NK-92 (cell line): ENCODE measurements at regions not wholly inside any gene's neighbourhood (a gene's known extent, or its start where the extent isn't known, plus 50 kb on each side); places are given as distances from the start of the nearest gene placed in this dataset.

Experiments used
- DNase-seq: peaks from one replicate; lab custom pipeline; 2025; ENCODE audit not compliant: unreplicated experiment; lab: John Stamatoyannopoulos, UW

DNA sequence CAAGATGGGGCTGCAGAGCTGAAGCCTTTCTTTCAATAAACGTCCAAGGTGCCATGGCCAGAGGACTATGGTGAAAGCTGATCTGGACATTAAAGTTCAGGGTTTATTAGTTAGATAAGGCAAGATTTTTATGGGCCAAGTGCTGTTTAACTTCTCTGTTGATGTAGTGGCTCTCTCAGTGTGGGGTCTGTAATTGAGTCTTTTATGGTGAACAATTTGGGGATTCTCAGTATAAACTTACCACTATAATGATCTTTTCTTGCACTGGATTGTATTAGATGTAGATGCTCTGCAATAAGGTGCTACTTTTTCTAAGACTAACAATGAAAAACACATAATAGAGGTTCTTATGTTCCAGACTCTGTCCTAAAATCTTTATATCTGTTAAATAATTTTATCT is 190.1 kb upstream of the KLF12 start:
- no peak for DNase-seq

DNA sequence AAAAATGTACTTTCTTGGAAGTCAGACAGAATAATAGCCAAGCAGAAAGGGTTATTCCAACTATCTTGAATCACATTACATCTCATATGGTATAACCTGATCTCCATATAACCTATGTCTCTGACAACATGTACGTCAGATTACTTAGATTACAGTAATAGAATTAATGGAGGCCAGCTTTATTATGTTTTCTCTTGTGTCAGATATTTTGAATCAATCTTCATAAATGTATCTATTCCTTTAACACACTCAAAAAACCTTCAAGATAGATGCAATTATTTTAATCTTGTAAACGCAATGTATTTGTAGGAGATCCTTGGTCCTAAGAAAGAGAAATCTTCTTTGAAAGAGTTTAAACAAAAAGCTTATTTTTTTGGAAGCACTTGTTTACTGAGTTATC is 188.4 kb upstream of the KLF12 start:
- no peak for DNase-seq

DNA sequence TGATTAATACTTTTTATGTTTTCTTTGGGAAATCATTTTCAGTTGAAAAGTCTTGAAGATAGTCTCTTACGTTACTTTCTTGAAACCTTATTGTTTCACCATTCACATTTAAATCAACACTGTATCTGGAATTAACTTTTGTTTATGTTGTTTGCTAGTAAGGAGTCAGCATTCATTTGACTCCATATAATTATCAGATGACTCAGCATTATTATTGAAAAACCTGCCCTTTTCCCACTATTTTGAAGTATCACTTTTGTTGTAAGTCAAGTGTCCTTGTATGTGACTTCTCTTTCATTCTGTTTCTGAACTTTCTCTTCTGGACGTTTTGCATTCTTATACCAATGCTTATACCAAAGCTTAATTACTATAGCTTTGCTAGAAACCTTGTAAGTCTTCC is 186.1 kb upstream of the KLF12 start:
- DNase-seq = no peak

DNA sequence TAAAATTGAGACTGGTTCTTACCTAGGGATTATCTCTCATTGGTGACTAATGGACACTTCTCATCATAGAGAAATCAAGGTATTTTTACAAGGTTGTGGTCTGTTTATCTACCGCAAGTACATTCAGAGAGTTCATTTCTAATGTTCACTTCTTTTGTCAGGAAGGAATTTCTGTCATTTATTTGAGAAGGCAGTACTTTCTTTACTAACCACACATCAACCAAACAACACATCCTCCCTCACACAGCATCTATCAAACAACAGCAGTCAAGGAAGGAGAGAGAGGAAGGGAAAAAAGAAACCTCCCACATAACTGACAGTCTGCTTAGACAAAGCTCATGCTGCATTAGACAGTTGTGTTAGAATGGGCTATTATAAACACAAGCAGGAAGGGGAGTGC is 182.3 kb upstream of the KLF12 start:
- no peak for DNase-seq

DNA sequence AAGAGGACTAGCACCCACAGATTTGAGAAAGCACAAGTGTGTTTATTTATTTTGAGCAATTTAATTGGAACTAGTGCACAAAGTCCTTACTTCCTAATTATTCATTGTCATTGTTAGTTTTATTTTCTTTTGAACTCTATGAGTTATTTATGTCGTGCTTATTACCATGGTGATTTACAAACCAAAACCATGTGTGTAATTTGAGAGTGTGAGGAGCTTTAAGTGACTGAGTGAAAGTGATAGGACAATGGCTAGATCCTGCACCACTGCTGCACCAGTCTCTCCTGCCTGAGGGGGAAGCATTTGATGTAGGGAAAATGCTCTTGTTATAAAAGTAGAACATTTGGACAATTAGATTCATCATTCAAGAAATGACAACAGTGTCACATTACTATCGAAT is 172.3 kb upstream of the KLF12 start:
- DNase-seq = no peak

DNA sequence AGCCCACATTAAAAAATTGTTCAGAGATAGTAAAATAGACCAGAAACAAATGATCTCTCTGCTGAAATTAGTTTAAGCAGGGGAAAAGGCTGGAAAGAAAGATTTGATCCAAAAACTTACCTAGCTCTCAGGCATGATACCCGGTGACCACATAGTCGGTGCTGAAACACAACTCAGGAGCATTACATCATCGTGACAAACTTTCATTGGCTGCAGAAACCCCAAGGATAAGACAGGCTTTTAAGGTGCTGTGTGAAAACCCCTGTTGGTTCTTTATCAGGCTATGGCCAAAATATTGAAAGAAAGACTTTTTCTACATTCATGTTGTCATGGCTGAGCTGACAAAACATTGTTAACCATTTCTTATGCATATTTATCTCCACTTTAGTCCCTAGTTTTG is 171.7 kb upstream of the KLF12 start:
- no peak for DNase-seq

DNA sequence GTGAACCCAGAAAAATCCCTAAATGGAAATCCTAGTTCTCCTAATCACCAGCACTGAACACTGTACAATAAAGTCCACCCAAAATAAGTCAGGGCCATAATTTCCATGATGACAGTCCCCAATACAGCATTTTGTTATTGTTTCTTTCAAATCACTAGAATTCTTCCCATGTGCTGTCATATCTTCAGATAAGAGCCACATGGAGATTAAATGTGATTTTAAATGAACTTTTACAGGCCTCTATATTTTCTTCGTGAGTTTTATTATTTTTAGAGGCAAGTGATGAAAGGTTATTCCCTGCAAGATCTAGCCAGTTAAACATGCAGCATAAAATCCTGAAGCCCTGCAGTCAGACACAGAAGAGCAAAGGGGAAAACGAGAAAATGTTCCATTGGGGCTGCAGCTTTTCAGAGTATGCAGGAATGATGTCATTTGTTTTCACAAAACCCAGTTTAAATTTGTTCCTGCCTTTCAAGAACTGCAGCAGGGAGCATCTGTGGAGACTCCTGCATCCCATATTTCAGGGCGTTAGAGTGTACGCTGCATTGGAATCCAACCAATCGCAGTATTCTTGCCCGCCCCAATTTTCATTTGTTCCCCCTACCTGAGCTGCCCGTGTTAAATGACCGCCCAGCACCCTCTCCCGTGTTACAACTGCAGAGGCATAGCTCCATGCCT is 167.2 kb upstream of the KLF12 start:
- no peak for DNase-seq

DNA sequence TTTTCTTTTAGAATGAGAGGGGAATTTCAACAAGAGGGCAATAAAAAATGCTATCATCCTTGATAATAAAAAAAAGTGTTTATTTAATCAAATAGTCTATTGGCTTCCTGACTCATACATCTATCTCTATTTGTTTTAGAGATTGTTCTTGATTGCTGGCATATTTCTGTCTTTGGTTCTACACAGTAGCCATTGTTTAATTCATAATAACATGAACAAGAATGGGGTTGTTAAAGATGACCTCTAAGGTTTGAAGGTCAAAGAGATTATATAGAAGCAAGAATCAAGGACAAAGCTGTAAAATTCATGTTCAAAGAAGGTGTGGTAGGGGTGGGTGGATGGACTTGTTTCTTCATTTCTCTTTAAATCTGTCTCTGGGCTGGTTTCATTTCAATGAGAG is 166.0 kb upstream of the KLF12 start:
- no peak for DNase-seq

DNA sequence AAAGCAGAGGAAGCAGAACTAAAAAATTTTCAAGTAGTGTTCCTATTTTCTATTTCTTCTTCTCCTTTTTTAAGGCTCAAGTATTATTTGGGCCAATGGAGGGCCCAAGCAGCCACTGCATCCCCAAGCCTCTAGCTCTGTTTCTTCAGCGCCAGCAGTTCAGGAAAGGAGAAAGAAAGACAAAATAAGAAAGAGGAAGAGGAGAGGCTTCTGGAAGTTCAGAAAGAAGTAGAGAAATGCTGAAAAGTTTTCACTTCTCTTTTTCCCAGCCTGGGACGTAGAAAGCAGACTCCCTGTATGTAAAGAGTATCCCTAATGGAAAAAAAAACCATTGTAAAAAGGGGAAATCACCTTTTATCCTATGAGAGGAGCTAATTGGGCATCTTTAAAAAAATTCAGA is 165.5 kb upstream of the KLF12 start:
- no peak for DNase-seq

DNA sequence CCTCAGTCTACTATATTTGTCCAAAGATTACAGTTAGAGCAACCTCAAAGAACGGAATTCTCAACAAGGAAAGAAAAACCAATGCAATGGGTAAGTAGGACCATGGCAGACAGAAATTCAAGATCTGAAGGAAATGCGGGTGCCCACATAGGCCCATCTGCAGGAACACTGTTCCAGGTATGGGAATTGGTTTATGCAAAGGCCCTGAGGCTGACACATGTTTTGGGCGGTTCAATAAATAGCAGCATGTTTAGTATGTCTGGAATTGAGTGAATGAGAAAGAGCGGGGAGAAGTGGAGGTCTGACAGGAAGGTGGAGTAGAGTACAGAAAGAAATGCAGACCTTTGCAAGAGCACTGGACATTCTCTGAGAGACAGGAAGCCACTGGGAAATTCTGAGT is 164.7 kb upstream of the KLF12 start:
- no peak for DNase-seq

DNA sequence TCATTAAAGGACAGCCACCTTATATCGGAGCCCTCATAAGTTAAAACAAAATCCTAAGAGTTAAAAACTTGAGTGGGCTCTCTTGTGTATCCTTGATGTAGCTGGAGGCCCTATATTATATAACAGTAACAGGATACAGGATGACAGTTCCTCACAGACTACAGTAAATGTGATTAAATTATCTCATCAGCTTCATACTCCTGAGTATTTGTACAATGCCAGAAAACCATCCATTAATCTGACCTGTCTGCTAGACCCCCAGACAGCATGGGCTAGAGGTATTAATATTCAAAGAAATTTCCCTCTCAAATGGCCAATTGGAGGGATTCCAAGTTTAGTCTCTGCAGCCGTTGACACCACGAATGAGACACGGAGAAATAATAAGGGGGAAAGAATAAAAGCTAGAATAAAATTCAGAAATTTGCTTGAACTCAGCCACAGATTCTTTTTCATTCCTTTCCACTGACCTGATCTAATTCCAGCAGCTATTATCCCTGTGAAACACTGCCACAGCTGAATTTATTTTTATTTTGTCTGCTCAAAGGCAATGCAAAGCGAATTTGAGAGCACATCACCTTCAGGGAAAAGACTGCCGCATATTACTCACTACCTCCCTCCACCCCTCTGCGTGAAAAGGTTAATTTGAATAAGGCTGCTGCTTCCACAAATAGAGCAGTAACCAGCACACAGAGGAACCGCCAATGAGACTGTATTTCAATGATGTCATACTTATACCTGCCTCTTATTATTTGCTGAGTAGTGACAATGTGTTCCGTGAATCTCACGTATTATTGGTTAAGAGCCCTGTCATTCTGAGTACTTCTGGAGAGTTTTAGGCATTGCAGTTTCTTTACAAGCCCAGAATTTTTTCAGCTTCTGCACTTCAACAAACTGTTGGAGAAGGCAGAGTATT is 155.9 kb upstream of the KLF12 start:
- DNase-seq = no peak

DNA sequence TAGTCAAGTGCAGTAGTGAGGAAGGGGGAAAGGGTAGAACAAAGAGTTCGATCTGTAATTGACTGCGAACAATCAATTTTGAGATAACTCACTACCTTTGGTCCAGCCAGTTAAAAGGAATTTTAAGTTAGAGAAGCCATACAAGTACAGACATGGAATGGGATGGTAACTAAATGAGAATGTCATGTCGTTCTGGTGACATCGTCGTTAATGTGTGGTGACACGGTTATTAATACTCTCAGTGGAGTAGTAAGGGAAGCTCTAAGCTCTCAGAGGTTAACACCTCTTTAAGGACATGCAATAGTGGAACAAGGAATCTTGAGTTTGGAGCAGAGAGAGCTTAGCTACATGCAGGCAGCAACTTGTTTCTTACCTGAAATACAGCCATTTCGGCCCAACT is 154.9 kb upstream of the KLF12 start:
- DNase-seq = no peak

DNA sequence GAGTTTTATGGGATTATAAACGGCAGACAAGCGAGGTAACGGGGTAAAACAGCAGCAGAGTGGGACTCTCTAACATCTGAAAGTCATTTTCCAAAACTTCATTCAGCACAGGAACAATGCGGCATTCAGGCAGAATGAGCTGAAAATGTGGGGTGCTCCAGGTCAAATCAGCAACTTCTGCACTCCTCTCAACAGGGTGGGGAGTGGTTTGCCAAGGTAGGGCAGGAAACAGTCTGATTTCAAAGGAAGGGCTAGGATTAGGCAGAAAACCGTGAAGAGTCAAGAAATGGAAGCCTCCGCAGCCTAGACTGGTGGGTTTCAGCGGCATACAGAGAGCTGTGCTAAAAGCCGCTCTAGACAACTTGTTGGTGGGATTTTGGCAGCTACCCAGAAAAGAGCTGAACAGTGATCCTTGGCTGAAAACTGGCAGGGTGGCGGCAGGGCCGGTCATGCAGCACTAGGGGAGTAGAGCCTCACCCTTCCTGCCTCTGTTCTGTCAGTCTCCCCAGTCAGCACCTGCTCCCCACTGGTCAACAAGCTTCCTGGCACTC is 154.2 kb upstream of the KLF12 start:
- DNase-seq = no peak

DNA sequence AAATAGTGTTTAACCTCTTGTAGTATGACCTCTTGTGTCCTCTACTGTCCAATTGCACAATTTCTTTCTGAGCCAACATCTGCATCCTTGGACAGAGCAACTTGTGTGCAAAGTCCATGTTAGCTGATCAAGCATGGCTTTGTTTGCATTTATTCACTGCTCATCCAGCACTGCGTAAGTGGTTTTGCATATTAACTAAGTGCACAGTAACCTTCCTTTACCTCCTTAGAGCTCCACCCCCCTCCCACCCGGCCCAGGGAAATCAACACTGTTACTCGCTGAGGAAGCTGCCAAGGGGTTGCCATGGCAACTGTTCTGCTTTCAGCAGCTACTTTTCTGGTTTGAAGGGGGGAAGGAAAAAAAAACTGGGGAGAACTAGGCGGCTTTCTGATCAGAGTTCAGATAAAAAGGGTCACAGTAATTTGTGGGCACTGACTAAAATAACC is 153.5 kb upstream of the KLF12 start:
- peak; percentile 26 for DNase-seq

DNA sequence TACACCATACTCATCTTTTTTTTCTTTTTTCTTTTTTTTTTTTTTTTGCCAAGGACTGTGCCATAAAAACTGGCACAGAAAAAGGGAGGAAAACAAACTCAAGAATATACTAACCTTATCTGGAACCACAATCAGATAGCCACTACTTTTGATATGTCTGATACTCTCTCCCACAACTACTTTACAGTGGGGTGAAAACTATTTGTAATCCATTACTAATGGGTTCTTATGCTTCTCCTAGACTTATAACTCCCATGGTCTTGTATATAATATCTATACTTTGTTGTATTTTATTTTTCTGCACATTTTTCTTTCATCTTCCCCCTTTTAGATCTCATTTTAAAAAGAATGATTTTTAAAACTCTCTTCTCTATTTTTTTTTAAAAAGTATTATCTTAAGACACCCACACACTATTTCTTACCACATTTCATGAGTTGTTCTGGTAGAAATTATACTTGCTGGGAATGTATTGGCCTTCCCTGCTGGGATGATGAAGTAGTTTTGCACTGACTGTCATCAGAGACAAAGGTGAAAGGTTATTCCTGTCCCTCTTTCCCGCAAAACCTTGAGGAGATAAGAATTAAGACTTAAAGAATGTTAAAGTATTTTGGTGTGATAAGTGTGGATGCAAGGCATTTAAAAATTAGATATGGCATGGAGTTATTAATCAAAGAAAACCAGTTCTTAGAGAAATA is 146.7 kb upstream of the KLF12 start:
- DNase-seq = no peak

DNA sequence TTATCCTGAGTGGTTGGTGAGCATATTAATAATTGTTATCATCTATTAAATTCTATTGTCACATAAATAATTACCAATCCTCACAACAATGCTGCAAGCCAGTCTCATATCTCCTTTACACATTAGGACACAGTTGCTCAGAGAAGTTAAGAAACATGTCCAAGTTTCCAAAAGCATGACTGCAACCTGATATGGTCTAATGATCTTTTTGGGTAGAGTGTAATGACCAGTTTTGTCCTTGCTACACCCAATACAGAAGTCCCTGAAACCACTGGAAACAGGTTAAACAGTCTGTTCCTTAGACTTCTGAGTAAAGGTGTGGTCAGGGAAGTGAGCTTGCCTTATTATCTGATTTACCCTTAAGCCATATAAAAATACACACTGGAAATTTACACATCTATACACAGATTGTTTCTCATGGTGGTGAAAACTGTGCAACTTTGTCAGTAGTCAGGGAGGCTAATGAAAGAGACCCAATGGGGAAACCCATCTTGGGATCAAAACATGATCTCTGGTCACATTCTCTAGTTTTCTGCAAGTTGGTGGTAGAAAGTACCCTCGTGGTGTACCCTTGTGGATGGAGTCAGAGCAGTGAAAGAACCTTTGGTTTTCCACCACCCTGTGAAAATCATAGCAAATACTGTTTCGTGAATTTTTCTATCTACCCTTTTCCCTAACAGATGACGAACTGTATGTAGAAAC is 146.0 kb upstream of the KLF12 start:
- no peak for DNase-seq

DNA sequence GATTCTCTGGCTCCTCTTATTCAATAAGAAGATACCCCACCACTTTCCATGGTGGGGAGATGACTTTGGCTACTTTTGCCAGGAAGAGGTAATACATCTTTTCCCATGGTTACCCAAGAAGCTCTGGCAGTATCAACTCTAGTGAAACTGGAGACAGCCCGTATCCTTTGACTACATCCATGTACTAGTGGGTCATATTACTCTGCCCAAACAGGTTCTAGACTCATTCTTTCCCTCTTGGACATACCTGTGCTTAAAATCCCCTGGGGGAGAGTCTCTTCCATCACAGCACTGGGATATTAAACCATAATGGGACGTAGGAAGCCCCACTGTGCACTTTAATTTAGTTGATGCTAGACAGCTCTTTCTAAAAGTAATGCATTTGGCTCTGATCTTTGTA is 144.7 kb upstream of the KLF12 start:
- no peak for DNase-seq

DNA sequence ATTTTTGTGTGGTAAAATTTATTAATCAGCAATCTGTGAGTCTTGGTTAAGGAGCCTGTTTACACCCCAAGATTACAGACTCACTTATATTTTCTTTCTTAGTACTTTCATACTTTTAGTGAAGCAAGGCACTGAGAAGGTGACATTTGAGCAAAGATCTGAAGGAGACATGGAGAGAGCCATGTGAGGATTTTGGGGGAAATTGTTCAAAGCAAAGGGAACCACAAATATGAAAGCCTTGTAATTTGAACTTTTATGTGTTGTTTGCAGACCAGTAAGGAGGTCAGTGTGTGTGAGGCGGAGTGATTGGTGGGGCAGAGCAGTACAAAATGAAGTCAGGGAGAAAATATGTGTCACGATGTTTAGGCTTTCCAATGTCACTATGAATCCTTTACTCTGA is 140.7 kb upstream of the KLF12 start:
- DNase-seq = no peak

DNA sequence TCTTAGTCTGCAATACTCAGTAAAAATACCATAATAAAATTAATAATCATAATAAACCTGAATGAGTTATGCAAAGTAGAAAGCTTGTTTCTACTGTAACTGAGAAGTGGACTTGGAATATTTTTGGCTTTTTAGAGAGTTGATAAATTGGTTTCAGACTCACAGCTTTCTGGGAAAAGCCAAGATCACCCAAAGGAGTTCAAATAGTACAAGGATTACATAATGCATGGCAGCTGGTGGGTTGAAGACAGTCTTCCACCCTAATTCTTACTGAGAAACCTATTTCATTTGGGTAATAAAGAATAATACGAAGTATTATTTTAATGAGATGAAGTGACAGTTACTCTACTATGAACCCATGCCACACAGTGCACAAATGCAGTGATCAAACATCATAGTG is 139.4 kb upstream of the KLF12 start:
- no peak for DNase-seq

DNA sequence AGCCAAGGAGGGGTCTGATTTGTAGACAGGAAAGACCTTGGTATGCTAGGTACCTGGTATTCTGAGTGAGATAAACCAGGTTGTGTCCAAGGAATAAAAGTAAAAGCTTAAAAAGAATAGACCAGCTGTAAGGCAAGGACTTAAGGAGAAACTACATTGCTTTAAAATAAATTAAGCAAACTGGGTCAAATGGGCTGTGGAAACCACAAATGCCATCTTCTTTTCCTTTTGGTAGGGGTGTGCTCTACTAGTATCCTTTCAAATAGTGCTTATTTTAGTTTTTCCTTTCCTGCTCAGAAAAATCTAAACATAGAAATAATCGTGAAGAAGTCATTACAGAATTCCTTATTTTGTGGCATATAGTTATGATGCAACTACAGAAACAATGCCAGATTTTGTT is 138.6 kb upstream of the KLF12 start:
- DNase-seq = no peak

DNA sequence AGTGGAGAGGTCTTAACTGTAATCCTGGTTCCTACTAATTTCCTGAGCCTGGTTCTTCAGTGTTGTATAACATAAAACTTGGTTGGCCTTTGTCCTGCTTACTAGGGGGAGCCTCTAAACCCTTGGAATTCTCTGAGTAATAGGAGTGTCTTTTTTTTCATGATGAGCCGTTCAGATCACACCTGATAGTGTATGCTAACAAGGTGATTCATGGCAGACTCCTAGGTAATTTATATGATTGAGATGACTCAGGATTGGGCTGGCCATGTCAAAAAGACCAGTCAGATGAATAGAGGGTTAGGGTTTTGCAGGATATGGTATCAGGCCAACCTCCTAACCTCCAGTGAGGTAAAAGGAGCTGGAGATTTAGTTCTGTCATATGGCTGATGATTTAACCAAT is 135.8 kb upstream of the KLF12 start:
- DNase-seq = no peak
